PC-9 (cell line): ENCODE measurements at regions not wholly inside any gene's neighbourhood (a gene's known extent, or its start where the extent isn't known, plus 50 kb on each side); places are given as distances from the start of the nearest gene placed in this dataset.

Experiments
- BruUV-seq: library from RNA; stranded (reverse); fragments of 400-500 nt; replicated peaks from 2 replicates; lab custom pipeline; 2021; lab: Mats Ljungman, UMichigan
- CTCF ChIA-PET: fragments of 300-600 bp; sonication (Branson Sonifier 250); formaldehyde crosslinking; loops from one replicate; lab custom pipeline; 2022; ENCODE audit warnings: antibody characterized with exemption; lab: Charles Lee
- POLR2A ChIA-PET: fragments of 300-600 bp; sonication (Branson Sonifier 250); formaldehyde crosslinking; loops from one replicate; lab custom pipeline; 2022; ENCODE audit warnings: antibody characterized with exemption; ENCODE audit not compliant: unreplicated experiment; lab: Charles Lee
- DNase-seq, 2 experiments: peaks; one replicate each; pipeline versions ENCODE4 v3.0.0 to v3.0.0-alpha.2; 2015 to 2022; ENCODE audit warnings: mixed read lengths in 1 of 2
- H2AFZ ChIP-seq: fragments of 200-600 bp; sonication (generic); 2 replicates; pipeline ENCODE4 v1.8.1; 2017; ENCODE audit warnings: antibody characterized with exemption
- H3F3A ChIP-seq: fragments of 200-600 bp; sonication (generic); 2 replicates; pipeline ENCODE4 v1.8.1; 2017; ENCODE audit warnings: antibody characterized with exemption, mild to moderate bottlenecking, low read depth; ENCODE audit not compliant: insufficient read depth
- H3K27ac ChIP-seq: fragments of 200-600 bp; sonication (generic); 2 replicates; pipeline ENCODE4 v1.6.1; 2016; ENCODE audit warnings: mixed run types
- H3K27me3 ChIP-seq: fragments of 200-600 bp; sonication (generic); 2 replicates; pipeline ENCODE4 v1.6.1; 2016; ENCODE audit warnings: low read depth, mixed run types; ENCODE audit not compliant: insufficient read depth
- H3K36me3 ChIP-seq: fragments of 200-600 bp; sonication (generic); 2 replicates; pipeline ENCODE4 v1.6.1; 2016; ENCODE audit warnings: low read depth, mixed run types
- H3K4me1 ChIP-seq: fragments of 200-600 bp; sonication (generic); replicated peaks from 2 replicates; pipeline ENCODE4 v1.6.1; 2016; ENCODE audit warnings: mixed run types; ENCODE audit not compliant: insufficient read depth
- H3K4me2 ChIP-seq: fragments of 200-600 bp; sonication (generic); 2 replicates; pipeline ENCODE4 v1.6.1; 2017; ENCODE audit warnings: mixed run types
- H3K4me3 ChIP-seq: fragments of 200-600 bp; sonication (generic); 2 replicates; pipeline ENCODE4 v1.6.1; 2016; ENCODE audit warnings: mixed run types
- H3K79me2 ChIP-seq: fragments of 200-600 bp; sonication (generic); 2 replicates; pipeline ENCODE4 v1.6.1; 2017; ENCODE audit warnings: low read depth, mixed run types
- H3K9me2 ChIP-seq: fragments of 200-600 bp; sonication (generic); 2 replicates; pipeline ENCODE4 v1.8.1; 2017; ENCODE audit warnings: mild to moderate bottlenecking; ENCODE audit not compliant: insufficient read depth
- H3K9me3 ChIP-seq: fragments of 200-600 bp; sonication (generic); 2 replicates; pipeline ENCODE4 v1.8.1; 2016; ENCODE audit warnings: low read depth; ENCODE audit not compliant: insufficient read depth
- H4K20me1 ChIP-seq: fragments of 200-600 bp; sonication (generic); 2 replicates; pipeline ENCODE4 v1.8.1; 2017; ENCODE audit not compliant: insufficient read depth
- EZH2 ChIP-seq: fragments of 200-600 bp; sonication (generic); IDR thresholded peaks from 2 replicates; pipeline ENCODE4 v1.8.0; 2017; ENCODE audit warnings: antibody characterized with exemption, low read depth
- intact Hi-C: fragments of 100-400 bp; cut with micrococcal nuclease; formaldehyde crosslinking; loops from one replicate; pipeline ENCODE4 v1.10.0; 2022; ENCODE audit not compliant: unreplicated experiment
- TF ChIP-seq, protein P1 (sequence below): fragments of 200-600 bp; sonication (generic); conservative IDR thresholded peaks from 2 replicates; pipeline ENCODE4 v1.6.1; 2017; ENCODE audit warnings: mixed run types, antibody characterized with exemption, mild to moderate bottlenecking, moderate library complexity

- DNase-seq: no peak
- POLR2A ChIA-PET: no interaction called here
Measured at GRCh38 chr4:127347936-127348335, 284.8 kb upstream of the INTU start.

DNA sequence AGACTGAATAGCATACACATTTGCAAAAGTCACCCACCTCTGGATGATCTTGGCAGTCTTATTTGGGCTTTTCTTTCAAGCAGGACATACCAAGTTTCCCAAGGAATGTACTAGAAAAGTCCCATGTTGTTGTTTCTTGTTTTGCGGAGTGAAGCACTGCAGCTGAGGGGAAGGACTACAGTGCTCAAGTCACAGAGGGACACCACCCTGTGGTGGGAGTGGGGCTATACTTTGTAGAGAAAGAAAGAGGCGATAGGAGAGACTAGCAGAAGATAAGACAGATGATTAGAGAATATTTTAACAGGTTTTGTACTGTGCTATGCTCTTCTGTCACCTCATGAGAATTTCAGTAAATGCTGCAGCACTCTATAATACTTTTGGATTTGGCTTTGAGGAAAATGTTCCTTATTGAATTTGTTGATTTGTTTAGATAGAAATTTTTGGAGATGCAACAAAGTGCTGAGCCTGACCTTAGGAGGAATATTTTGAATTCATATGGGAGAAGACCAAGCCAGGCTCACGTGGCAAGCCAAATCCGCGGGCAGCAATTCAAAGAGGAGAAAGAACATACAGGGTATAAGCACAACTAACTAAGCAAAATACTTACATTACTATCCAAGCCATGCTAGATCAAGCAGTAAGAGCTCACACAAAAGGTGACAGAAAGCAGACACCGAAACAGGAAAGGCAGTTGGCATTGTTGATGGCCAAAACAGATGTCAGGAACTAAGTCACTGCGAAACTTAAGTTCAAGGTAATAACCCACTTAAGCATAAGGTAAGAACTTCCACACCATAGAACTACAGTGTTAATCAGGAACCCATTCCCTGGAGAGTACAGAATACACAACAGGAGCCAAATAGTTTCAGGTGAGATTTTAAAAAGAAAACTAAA is 280.3 kb upstream of the INTU start:
- TF ChIP-seq EZH2: no peak
- TF ChIP-seq, protein P1, sequence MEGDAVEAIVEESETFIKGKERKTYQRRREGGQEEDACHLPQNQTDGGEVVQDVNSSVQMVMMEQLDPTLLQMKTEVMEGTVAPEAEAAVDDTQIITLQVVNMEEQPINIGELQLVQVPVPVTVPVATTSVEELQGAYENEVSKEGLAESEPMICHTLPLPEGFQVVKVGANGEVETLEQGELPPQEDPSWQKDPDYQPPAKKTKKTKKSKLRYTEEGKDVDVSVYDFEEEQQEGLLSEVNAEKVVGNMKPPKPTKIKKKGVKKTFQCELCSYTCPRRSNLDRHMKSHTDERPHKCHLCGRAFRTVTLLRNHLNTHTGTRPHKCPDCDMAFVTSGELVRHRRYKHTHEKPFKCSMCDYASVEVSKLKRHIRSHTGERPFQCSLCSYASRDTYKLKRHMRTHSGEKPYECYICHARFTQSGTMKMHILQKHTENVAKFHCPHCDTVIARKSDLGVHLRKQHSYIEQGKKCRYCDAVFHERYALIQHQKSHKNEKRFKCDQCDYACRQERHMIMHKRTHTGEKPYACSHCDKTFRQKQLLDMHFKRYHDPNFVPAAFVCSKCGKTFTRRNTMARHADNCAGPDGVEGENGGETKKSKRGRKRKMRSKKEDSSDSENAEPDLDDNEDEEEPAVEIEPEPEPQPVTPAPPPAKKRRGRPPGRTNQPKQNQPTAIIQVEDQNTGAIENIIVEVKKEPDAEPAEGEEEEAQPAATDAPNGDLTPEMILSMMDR: no peak
- Histone ChIP-seq H4K20me1 (no peaks in the 10 kb centered on the region), H3F3A (no peaks in the 10 kb centered on the region), H2AFZ (no peak overlapping the region), H3K4me1 (no peaks in the 10 kb centered on the region), H3K27ac (no peak overlapping the region), H3K9me3 (no peaks in the 10 kb centered on the region), H3K27me3 (no peaks in the 10 kb centered on the region), H3K4me2 (no peak overlapping the region), H3K79me2 (no peaks in the 10 kb centered on the region), H3K4me3 (no peak overlapping the region), H3K36me3 (no peaks in the 10 kb centered on the region), H3K9me2 (no peaks in the 10 kb centered on the region)
- ChIA-PET CTCF (no interaction called here), POLR2A (no interaction called here)
- no peak for DNase-seq
- BruUV-seq: no TSS peak
- intact Hi-C loops: no loop called here

More at GRCh38 chr4:127347936-127348335, 284.8 kb upstream of the INTU start:
- H3K9me3 ChIP-seq: no peaks in the 10 kb centered on the region
- H3K4me3 ChIP-seq: no peak overlapping the region
- no peaks in the 10 kb centered on the region for H3K4me1 ChIP-seq
- H3K9me2 ChIP-seq: no peaks in the 10 kb centered on the region
- no TSS peak for BruUV-seq
- no peaks in the 10 kb centered on the region for H3K36me3 ChIP-seq
- H3K27ac ChIP-seq: no peak overlapping the region
- TF ChIP-seq EZH2: no peak
- TF ChIP-seq, protein P1: no peak
- no peaks in the 10 kb centered on the region for H3F3A ChIP-seq
- H3K79me2 ChIP-seq: no peaks in the 10 kb centered on the region
- no peak overlapping the region for H3K4me2 ChIP-seq
- no peaks in the 10 kb centered on the region for H4K20me1 ChIP-seq
- CTCF ChIA-PET: no interaction called here
- H3K27me3 ChIP-seq: no peaks in the 10 kb centered on the region
- intact Hi-C loops: no loop called here
- H2AFZ ChIP-seq: no peak overlapping the region

- no peak overlapping the region for H3K4me2 ChIP-seq
- H3K4me1 ChIP-seq: no peaks in the 10 kb centered on the region
- CTCF ChIA-PET: no interaction called here
- no peaks in the 10 kb centered on the region for H3K36me3 ChIP-seq
- no TSS peak for BruUV-seq
- intact Hi-C loops: no loop called here
- POLR2A ChIA-PET: no interaction called here
- H3K27me3 ChIP-seq: no peaks in the 10 kb centered on the region
- no peaks in the 10 kb centered on the region for H4K20me1 ChIP-seq
- H2AFZ ChIP-seq: no peak overlapping the region
- H3K27ac ChIP-seq: no peak overlapping the region
- H3F3A ChIP-seq: no peaks in the 10 kb centered on the region
- no peaks in the 10 kb centered on the region for H3K9me2 ChIP-seq
- no peaks in the 10 kb centered on the region for H3K79me2 ChIP-seq
- H3K4me3 ChIP-seq: no peak overlapping the region
- DNase-seq: no peak
- TF ChIP-seq EZH2: no peak
- TF ChIP-seq, protein P1: no peak
- H3K9me3 ChIP-seq: no peaks in the 10 kb centered on the region
Measured at GRCh38 chr4:127355743-127356142, 277.0 kb upstream of the INTU start.
